GM21576 (cell line): ENCODE measurements at regions not wholly inside any gene's neighbourhood (a gene's known extent, or its start where the extent isn't known, plus 50 kb on each side); places are given as distances from the start of the nearest gene placed in this dataset.

ENCODE experiments used
- ATAC-seq: cut with Tn5 transposase; IDR thresholded peaks from one replicate; pipeline ENCODE4 v1.9.1; 2021; ENCODE audit warnings: mild to moderate bottlenecking, moderate library complexity; ENCODE audit not compliant: unreplicated experiment

- no peak for ATAC-seq
Observed at GRCh38 chr4:144461906-144462305, 184.1 kb upstream of the HHIP start.

- no peak for ATAC-seq
Observed at GRCh38 chr4:144463236-144463635, 182.7 kb upstream of the HHIP start.

GRCh38 chr4:144463896-144464295, 182.1 kb upstream of the HHIP start:
- no peak for ATAC-seq

GRCh38 chr4:144465546-144465945, 180.4 kb upstream of the HHIP start:
- ATAC-seq, result no peak

GRCh38 chr4:144480068-144480467, 165.9 kb upstream of the HHIP start:
- ATAC-seq, result no peak

- ATAC-seq, result no peak
Observed at GRCh38 chr4:144489831-144490230, 156.1 kb upstream of the HHIP start.

- no peak for ATAC-seq
Observed at GRCh38 chr4:144494280-144494679, 151.7 kb upstream of the HHIP start.

- ATAC-seq, result no peak
Observed at GRCh38 chr4:144495944-144496343, 150.0 kb upstream of the HHIP start.

- peak; percentile 95 for ATAC-seq
Observed at GRCh38 chr4:144499777-144500176, 146.2 kb upstream of the HHIP start.

GRCh38 chr4:144501231-144501780, 144.7 kb upstream of the HHIP start:
- ATAC-seq, result no peak

- no peak for ATAC-seq
Observed at GRCh38 chr4:144504883-144505282, 141.1 kb upstream of the HHIP start.

GRCh38 chr4:144507311-144508101, 138.4 kb upstream of the HHIP start:
- ATAC-seq, result no peak

GRCh38 chr4:144509088-144510015, 136.6 kb upstream of the HHIP start:
- ATAC-seq, result no peak

GRCh38 chr4:144514736-144515135, 131.2 kb upstream of the HHIP start:
- no peak for ATAC-seq

GRCh38 chr4:144518181-144518895, 127.6 kb upstream of the HHIP start:
- ATAC-seq, result no peak

- no peak for ATAC-seq
Observed at GRCh38 chr4:144531841-144532240, 114.1 kb upstream of the HHIP start.

GRCh38 chr4:144547678-144548298, 98.2 kb upstream of the HHIP start:
- peak; percentile 99 for ATAC-seq

GRCh38 chr4:144556636-144557035, 89.3 kb upstream of the HHIP start:
- ATAC-seq, result no peak

GRCh38 chr4:144557404-144557803, 88.6 kb upstream of the HHIP start:
- ATAC-seq, result no peak

- no peak for ATAC-seq
Observed at GRCh38 chr4:144562019-144562705, 83.8 kb upstream of the HHIP start.
